Activated CD4-positive, alpha-beta T cell treated with anti-CD3 and anti-CD28 coated beads for 24 hours (primary cell): ENCODE measurements at regions not wholly inside any gene's neighbourhood (a gene's known extent, or its start where the extent isn't known, plus 50 kb on each side); places are given as distances from the start of the nearest gene placed in this dataset.

ENCODE experiments used
- DNase-seq, 2 donors: peaks; one replicate each; pipeline ENCODE4 v3.0.0-alpha.2; 2020; ENCODE audit warnings: low read depth in 2 of 2

DNA sequence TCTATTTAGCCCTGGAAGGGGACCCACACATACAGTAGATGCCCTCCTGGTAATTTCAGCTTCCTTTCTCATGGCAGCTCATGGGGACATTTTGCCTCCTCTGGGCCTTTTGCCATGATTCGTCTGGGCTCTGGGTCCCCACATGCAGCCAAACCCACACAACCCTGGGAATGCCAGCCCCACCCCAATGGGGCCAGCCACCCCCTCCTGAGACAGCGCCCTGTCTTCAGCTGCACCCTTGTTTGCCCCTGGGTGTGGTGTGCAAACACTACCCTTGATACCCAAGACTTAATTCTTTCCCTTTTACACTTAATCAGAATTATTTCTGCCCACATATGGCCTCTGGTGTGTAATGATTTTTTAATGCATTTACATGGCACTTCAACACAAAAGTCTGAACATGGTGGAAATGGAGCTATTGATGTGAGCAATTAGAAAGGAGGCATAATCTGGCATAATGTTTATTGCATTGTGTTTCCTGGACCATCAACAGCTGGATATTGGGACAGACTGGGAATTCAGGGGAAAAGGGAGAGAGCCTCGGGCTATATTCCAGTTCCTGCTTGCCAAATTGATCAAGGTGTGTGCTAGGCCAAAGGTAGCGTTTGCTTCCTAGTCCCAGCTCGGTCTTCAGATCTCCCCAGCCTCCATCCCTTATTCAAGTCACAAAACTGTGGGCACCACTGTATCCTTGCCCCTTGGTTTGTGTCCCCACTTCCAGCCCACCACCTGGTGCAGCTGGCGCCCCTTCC is 85.0 kb upstream of the ANO1 start:
- no peak for DNase-seq

GRCh38 chr11:69994810-69995209 is 83.3 kb upstream of the ANO1 start:
- DNase-seq: no peak

- DNase-seq: no peak
Measured at GRCh38 chr11:69995697-69996096, 82.4 kb upstream of the ANO1 start.

GRCh38 chr11:69996451-69996850 is 81.7 kb upstream of the ANO1 start:
- DNase-seq: no peak

GRCh38 chr11:69997352-69997751 is 80.8 kb upstream of the ANO1 start:
- no peak for DNase-seq

DNA sequence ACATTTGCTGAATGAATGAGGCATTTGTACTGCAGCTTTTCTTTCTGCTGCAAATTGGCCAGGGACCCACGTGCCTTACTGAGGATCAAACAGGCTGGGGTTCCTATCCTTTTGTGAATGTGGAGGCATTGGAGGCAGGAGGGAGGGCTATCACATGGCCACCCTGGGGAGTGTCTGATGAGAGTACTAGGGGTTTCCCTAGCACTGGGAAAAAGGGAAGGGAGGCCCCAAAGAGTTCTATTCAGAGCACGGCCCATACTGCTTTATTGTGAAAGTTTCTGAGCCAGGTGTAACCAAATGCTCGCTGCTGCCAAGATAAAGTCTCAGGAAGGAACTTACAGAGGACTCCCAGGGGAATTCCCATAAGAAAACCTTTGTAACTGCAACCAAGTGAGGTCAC is 78.4 kb upstream of the ANO1 start:
- DNase-seq: no peak

DNA sequence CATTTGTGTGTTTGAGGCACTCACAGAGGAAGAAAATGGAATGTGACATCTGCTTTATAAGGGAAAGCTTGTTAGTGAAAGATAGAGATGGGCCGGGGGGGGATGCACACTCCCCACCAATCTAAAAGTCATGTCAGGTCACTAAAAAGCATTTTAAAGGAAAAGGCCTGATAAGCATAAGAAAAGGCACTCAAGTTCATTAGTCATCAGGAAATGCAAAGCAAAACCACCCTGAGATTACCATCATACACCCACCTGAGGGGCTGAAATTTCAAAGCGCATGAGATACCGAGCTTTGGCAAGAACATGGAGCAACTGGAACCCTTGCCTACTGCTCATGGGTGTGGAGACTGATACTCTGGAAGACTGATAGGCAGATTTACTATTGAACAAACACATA is 77.9 kb upstream of the ANO1 start:
- DNase-seq: no peak

GRCh38 chr11:70001246-70001645 is 76.9 kb upstream of the ANO1 start:
- DNase-seq: no peak

- DNase-seq: no peak
Measured at GRCh38 chr11:70002433-70002832, 75.7 kb upstream of the ANO1 start.

GRCh38 chr11:70005107-70005818 is 72.9 kb upstream of the ANO1 start:
- no peak for DNase-seq

- DNase-seq: no peak
Measured at GRCh38 chr11:70007796-70008195, 70.3 kb upstream of the ANO1 start.

DNA sequence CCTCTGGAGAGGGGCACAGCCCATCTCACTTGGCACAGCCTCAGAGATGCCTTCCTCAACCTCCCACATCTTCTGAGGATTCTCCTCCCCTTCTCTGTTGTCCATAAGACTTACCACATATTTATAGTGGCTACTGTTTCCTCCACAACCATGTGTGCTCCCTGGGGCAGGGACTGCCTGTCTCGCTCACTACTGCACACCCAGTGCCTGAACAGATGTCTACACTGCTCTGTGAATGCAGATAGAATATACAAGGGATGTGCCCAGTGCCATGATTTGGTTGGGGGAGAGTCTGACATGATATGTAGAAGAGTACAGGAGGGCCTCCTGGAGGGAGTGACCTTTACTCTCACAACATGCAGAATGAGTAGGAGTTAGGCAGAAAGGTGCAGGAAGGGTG is 67.3 kb upstream of the ANO1 start:
- no peak for DNase-seq

GRCh38 chr11:70012134-70012733 is 65.9 kb upstream of the ANO1 start:
- DNase-seq: no peak

DNA sequence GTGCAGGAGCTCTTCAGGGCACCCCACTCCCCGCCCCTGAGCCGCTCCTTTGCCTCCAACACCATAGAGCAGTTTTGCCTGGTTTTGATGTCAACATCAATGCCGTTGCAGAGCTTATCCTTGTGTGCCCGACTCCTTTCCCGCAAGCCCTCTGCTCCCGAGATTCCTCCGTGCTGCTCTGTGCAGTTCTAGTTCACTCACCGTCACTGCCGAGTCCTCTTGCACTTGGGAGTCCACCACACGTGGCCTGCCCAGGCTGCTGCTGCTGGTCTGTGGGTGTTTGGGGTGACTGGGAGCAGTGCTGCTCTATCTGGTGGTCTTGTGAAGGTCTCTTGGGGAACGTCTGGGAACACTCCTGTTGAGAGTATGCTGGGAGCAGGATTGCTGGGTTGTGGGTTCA is 63.8 kb upstream of the ANO1 start:
- DNase-seq: no peak

DNA sequence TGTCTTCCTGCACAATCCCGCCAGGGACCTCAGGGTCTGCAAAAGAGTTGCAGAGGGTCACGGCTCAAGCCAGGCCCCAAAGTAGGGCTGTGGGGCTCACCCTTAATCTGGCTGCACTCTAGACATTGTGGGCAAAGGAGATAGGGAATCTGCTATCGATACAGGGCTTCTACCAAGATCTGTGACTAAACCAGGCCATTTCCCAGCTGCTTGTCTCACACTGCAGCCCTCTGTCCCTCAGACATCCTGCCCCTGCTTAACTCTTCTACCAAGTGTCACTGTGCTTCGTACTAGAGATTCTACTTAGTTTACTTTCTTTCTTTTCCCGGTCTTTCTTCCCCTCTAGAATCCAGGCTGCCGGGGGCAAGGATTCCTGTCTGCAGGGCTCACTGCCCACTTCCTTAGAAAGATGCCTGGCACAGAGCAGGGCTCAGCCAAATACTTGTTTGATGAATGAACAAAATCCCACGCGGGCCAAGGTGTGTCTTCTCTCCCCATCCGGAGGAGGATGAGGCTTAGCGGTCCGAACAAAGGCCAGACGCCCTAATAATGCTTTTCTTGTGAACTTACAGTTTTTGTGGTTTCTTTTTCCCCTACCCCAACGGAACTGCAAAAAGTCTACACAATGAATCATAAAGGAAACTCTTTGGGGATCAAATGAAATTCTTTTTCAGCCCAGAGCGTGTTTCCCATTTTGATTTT is 61.3 kb upstream of the ANO1 start:
- DNase-seq: no peak

DNA sequence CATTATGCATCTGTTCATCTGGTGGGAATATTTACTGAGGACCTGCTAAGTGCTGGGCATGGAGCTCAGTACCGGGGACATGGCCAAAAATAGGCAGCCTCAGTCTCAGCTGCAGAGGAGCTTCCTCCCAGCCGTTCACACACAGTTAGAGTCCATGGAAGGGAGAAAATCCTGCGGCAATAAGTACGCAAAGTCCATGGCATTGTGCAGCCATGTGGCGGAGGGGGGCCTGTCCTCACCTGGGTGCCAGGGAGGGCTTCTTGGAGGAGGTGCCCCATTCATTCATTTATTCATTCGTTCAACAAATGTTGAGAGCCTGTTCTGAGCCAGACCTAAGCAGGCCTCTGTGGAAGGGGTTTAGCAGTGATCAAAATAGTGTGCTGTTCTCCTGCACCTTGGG is 59.3 kb upstream of the ANO1 start:
- no peak for DNase-seq

DNA sequence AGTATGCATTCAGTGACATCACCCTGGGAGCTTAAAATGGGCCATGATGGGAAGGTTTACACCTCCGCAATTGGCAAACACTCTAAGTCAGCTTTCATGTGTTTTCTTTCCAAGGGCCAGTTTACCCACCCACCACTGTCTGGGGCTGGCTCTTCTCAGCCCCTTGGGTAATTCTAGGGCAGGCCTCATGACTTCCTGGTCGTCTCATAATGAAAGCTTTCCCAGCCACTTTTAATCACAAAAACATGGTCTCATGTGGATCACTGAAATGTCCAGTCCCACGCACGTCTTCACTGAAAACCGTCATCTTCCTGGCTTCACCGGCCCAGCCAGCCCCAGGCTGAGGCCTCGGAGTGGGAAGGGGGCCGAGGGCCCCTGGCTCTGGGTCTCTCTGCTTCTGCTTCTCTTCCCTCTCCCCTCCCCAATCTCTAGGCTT is 58.5 kb upstream of the ANO1 start:
- DNase-seq: no peak

DNA sequence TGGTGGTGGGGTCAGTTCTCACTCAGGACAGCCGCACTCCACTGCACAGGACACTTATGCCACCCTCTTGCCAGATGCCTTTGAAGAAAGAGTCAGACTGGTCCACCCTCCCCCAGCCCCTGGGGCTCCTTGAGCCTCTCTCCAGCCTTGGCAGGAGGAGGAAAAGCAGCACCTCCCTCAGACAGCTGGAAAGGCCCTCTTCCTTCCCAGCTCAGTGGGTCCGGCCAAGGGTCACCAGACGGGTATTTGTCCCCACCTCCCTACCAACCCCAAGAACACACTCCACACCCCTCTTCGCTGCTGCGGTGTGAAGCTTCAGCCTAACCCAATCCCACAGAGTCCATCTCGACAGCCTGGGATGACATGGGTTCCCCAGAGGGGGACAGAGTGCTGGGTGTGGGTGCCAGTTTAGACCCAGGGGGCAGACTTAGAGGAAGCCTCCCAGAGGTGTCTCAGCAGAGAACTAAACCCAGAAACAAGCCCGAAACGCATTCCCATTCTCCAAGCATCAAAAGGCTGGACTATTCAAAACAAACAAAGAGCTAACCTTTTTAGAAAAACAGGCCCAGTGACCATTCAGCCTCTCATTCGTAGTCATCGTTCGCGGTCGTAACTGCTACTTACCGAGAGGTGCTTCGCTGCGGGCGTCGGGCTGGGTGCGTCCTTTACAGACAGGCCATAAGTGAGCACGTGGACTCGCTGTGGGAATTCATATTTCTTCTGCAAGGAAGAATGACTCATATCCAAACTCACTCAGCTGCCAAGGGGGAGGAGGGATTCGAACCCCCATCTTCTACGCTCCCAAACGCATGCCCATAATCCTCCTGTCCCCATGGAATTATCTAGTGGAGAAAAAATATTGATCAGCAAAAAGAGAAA is 57.5 kb upstream of the ANO1 start:
- DNase-seq: no peak

- DNase-seq: no peak
Measured at GRCh38 chr11:70021586-70021985, 56.5 kb upstream of the ANO1 start.

- DNase-seq: no peak
Measured at GRCh38 chr11:70024036-70024772, 53.9 kb upstream of the ANO1 start.

DNA sequence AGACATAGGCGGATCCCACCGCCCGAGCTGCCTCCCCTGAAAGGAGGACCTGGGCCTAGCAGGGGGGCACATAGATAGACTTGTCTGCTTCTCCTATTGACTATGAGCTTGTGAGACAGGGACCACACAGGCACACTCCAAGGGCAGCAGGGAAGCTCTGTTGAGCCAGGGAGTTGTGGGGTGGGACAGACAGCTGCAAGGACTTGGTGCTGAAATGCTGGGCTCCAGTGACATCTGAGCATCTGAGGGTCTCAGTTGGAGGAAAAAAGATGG is 53.4 kb upstream of the ANO1 start:
- no peak for DNase-seq
